ENCODE measurements at regions not wholly inside any gene's neighbourhood (a gene's known extent, or its start where the extent isn't known, plus 50 kb on each side); places are given as distances from the start of the nearest gene placed in this dataset.
"Not testable (repeated sequence)": the region's sequence is repeated elsewhere in the genome, so short reads cannot be mapped to it uniquely, and the experiment has no call there.

DNA sequence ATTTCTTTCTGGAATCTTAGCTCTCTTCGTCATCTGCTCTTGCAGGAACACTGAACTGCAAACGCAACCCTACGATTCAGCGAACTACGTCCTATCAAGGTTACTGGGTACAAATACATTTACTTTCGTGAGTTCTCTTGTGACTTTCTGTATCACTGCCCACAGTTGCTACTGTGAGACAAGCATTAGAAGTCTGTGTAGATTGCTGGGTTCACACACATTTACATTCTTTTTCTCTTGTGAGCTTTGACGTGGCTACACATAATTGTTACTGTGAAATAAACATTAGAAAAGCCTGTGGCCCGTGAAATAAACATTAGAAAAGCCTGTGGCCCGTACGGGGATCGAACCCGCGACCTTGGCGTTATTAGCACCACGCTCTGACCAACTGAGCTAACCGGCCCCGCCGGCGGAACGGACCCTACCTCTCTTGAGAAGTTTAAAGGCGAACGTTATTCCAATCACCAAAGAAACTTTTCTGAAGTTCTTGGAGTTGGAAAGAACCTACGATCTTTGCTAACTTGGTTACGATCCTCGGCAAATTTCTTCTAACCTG, 61.2 kb upstream of the ZNF322 start:
- DNase-seq = not testable (repeated sequence)

DNA sequence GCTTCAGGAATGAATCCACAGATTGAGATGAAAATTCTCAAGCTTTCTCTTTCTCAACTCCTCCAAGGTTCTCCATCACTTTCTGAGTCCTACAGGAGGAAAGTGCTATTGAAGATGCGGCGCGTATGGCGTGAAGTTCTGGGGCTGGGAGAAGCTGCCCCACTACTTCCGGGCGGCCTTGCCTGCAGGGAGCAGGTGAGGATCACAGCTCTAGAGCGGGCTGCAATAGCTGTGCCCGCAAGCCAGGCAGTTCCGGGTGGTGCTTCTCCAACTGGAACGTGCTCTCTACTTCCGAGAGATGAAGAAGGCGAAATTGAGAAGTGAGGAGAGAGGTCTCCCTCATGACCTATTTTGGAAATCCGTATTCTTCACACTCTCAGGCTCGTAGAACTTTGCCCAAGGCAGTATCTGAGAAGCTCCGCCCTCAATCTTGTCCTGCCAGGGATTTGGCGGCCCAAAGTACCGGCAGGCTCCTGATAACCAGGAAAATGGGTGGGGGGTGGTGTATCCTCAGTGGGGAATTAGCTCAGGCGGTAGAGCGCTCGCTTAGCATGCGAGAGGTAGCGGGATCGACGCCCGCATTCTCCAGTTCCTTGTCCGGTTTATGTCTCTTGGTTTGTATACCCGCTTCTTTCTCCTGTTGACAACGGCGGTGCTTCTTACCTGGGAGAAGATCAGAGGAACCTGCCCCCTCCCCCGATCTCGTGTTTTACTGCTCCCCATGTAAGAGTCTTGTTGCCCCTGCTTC, 70.6 kb upstream of the ZNF322 start:
- not testable (repeated sequence) for DNase-seq

GRCh38 chr6:26734776-26735472, 75.4 kb upstream of the ZNF322 start:
- not testable (repeated sequence) for DNase-seq

DNA sequence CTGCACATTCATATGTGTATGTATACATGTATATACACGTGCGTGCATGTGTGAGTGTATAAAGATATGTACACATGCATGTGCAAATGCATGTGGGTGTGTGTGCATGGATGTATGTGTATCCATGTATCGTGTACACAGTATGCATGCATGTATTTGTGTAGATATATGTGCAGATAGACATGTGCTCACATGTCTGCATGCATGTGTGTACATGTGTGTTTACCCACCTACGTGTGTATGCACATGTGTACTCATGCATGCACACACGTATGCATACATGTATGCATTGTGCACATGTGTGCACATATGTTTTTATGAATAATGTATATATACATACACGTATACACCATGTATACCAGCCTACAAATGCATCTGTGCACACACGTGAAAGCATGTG, 80.3 kb upstream of the ZNF322 start:
- DNase-seq = no peak

DNA sequence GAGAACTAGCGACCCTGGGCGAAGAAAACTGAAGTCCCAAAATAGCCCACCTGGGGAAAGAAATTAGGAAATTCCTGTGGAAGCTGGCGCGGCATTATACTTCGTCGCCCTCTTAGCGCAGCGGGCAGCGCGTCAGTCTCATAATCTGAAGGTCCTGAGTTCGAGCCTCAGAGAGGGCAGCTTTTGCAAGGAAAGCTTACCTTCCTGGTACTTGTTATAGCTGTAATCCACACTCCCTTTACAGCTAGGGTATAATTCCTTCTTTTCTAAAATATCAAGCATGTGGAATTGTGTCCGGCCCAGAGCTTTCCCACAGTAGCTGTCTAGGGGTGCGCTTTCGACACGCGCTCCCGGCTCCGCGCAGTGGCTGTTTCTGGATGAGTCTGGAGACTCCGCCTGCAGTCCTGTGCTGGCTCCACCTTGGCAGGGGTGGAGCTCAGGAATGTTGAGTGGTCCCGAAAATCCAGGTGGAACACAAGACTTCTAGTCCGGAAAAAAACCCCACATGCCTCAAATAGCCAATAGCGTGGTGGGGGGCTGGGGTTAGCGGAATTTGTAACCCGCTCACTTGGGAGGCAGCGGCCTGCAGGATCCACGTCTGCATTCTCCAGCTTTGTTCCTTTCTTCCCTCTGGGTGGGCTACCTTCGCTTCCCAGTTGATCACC, 83.7 kb upstream of the ZNF322 start:
- no peak for DNase-seq

DNA sequence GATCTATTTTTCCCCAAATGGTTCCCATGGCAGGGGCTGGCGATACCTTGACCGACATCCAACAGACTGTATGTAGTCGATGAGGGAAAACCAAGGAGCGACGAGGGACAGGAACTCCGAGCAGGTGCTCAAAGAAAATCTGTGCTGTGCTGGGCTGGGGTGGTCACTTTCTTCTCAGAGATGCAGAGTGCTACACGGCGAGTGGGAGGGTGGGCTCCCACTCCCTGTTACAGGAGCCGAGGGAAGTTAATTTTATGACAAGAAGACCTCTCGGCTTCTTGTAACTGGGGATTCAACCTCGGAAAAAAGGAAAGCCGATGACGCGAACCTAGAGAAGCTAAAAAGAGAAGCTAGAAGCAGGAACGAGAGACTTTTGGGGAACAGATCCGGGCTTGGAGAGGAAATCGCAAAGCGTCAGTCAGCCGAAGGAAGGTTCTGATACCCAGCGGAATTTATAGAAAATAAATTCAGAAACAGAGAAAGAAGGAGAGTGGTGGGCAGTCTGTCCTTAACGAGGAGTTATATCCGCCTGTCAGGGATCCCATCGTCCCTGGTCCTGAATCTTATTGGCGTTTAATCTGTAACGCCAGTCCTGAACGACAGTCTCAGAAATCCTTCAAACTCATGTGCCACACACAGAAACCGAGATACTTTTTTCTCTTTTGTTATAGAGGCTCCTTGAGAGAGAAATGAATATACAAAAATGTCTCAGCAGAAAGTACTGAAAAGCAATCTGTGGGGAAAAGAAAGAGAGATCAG, 84.6 kb upstream of the ZNF322 start:
- DNase-seq = no peak

DNA sequence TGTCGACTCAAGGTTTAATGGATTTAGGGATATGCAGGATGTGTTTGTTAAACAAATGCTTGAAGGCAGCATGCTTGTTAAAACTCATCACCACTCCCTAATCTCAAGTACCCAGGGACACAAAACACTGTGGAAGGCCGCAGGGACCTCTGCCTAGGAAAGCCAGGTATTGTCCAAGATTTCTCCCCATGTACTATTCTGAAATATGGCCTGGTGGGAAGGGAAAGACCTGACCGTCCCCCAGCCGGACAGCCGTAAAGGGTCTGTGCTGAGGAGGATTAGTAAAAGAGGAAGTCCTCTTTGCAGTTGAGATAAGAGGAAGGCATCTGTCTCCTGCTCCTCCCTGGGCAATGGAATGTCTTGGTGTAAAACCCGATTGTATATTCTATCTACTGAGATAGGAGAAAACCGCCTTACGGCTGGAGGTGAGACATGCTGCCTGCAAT, 85.3 kb upstream of the ZNF322 start:
- not testable (repeated sequence) for DNase-seq

GRCh38 chr6:26745964-26746363, 86.4 kb upstream of the ZNF322 start:
- DNase-seq = not testable (repeated sequence)

- not testable (repeated sequence) for DNase-seq
These were observed 89.7 kb upstream of the ZNF322 start for GRCh38 chr6:26749126-26749758.

- not testable (repeated sequence) for DNase-seq
These were observed 90.2 kb upstream of the ZNF322 start for GRCh38 chr6:26749759-26750126.

DNA sequence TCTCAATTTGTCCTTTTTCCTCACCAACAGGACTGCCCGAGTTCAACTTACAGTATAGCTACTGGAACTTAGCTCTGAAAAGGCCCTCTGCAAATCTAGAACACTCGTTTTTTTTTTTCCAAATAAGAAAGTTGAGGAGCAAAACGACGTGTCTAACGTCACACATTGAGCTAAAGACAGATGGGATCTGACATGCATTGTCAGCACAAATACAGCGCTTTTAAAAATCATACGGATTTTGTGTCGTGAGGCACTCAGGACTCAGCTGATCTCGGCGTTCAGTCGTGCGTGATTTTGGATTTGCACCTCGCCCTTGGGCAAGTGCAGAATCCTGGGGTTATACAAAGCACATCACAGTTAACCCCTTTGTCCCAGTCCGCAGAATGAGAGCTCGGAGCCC, 94.7 kb upstream of the ZNF322 start:
- DNase-seq = no peak

- not testable (repeated sequence) for DNase-seq
These were observed 95.3 kb upstream of the ZNF322 start for GRCh38 chr6:26754801-26755200.

DNA sequence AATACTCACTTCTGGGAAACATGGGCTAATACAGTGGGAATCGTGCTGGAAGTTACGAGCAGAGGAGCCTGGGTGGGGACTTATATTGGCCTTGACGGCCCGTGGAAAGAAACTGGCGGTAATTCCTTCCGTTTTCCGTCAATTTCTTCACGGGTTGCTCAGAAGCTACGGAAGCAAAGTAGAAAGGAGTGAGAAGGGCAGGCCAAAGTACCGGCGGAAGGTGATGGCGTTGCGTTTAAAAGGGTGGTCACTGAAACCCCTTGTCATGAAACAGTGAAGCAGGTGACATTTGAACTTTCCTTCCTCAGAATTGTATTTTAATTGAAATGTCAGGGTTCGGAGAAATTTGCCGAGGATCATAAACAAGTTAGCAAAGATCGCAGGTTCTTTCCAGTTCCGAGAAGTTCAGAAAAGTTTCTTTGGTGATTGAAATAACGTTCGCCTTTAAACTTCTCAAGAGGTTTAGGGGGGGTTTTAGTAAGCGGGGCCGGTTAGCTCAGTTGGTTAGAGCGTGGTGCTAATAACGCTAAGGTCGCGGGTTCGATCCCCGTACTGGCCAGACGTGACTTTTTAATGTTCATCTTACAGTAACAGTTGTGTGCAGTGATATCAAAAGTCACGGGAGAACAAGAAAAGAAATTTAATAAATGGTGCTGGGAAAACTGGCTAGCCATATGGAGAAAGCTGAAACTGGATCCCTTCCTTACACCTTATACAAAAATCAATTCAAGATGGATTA, 96.7 kb upstream of the ZNF322 start:
- not testable (repeated sequence) for DNase-seq

DNA sequence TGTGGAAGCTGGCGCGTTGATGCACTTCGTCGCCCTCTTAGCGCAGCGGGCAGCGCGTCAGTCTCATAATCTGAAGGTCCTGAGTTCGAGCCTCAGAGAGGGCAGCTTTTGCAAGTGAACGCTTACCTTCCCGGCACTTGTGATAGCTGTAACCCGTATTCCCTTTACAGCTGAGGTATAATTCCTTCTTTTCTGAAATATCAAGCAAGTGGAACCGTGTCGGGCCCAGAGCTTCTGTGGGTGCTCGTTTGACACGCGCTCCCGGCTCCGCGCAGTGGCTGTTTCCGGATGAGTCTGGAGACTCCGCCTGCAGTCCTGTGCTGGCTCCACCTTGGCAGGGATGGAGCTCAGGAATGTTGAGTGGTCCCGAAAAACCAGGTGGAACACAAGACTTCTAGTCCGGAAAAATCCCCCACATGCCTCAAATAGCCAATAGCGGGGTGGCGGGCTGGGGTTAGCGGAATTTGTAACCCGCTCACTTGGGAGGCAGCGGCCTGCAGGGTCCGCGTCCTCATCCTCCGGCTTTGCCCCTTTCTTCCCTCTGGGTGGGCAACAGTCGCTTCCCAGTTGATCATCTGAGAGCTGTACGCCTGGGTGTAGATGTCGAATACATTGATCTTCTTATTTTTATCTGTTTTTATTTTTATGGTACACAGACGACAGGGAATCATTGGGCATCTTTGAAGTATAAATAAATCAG, 106.8 kb upstream of the ZNF322 start:
- DNase-seq = not testable (repeated sequence)

DNA sequence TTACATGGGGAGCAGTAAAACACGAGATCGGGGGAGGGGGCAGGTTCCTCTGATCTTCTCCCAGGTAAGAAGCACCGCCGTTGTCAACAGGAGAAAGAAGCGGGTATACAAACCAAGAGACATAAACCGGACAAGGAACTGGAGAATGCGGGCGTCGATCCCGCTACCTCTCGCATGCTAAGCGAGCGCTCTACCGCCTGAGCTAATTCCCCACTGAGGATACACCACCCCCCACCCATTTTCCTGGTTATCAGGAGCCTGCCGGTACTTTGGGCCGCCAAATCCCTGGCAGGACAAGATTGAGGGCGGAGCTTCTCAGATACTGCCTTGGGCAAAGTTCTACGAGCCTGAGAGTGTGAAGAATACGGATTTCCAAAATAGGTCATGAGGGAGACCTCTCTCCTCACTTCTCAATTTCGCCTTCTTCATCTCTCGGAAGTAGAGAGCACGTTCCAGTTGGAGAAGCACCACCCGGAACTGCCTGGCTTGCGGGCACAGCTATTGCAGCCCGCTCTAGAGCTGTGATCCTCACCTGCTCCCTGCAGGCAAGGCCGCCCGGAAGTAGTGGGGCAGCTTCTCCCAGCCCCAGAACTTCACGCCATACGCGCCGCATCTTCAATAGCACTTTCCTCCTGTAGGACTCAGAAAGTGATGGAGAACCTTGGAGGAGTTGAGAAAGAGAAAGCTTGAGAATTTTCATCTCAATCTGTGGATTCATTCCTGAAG, 111.6 kb upstream of the ZNF322 start:
- not testable (repeated sequence) for DNase-seq

DNA sequence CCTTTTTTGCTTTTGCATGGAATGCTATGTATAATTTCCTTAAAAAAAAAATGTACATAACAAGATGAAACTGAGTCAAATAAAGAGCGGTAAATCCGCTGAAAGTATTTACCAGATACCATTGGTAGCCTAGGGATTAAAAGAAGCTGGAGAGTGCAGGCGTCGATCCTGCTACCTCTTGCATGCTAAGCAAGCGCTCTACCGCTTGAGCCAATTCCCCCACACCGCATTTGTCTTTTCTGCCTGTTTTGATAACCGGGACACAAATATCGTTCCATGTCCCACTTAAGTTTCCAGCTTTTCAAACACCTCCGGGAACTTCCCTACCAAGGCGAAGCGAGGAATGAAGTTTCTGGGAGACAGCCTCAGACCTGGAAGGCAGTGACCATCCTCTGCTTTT, 113.9 kb upstream of the ZNF322 start:
- not testable (repeated sequence) for DNase-seq

- not testable (repeated sequence) for DNase-seq
These were observed 121.0 kb upstream of the ZNF322 start for GRCh38 chr6:26780563-26780962.

DNA sequence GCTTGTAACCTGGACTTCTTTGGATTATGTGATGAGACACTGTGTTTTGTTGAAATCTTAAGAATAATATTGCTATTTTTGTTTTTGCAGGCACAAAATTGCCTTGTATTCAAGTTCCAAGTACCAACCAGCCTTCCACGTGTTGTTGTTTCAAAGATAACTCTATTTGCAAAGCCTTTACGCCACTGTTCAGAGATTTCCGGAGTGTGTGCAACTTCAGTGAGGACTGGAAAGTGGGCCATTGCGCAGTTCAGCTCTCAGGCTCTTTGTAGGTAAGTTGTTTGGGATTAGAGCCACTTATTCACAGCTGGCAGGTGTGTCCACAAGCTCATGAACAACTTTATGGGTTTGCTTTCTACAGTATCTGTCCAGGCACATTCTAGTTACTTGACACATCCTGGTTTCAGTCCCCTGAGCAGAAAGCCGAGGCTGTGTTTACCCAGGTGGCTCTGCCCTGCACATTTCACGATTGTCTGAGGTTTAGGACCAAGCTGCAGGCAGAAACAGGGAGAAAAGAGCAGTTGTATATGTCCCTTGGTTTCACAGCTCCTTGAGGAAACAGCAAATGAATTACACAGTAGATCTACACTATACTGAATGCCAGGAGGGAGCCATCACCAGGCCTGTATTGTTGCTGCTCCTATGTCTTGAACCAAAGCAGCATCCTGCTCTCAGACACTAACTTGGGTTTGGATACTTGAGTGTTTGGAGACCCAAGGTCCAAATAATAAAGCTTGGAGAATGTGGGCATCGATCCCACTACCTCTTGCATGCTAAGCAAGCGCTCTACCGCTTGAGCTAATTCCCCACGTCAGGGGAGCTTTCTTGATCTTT, 136.1 kb upstream of the ZNF322 start:
- DNase-seq = not testable (repeated sequence)
